ENCODE measurements at regions not wholly inside any gene's neighbourhood (a gene's known extent, or its start where the extent isn't known, plus 50 kb on each side); places are given as distances from the start of the nearest gene placed in this dataset.

GRCh38 chr2:196274387-196274809, 103.0 kb upstream of the STK17B start:
- intact Hi-C loops (cut with micrococcal nuclease) = loop anchor here (2.0 kb wide), 1 partner anchor 14 kb away; no protein-coding TSS in a partner anchor
- H3K9me3 Mint-ChIP-seq (ENCODE audit: insufficient read depth) = no peaks in the 10 kb centered on the region
- no CpG with 5 or more reads among the region's 1 CpG for WGBS (ENCODE audit: insufficient coverage)
- H3K4me3 Mint-ChIP-seq = peak overlapping the region; percentile 77
- Histone ChIP-seq H3K79me2 (ENCODE audit: control insufficient read depth, insufficient read depth, low read length) (peaks cover 64% of the 10 kb centered on the region), H3K27ac (ENCODE audit: low read length in 2 of 2) (peak overlapping the region; percentile 52 to 85), H4K20me1 (ENCODE audit: control insufficient read depth, insufficient read depth, low read length, poor library complexity, severe bottlenecking) (no peaks in the 10 kb centered on the region), H2AFZ (ENCODE audit: insufficient read depth, low read depth, low read length, poor library complexity, severe bottlenecking) (peak overlapping the region; percentile 55), H3K27me3 (replicated peaks in 1 of 4; ENCODE audit: control extremely low read depth in 1 of 4, control insufficient read depth in 3 of 4, insufficient read depth in 4 of 4, low read length in 3 of 4) (no peaks in the 10 kb centered on the region), H3K36me3 (replicated peaks in 1 of 2; ENCODE audit: control extremely low read depth in 1 of 2, control insufficient read depth in 1 of 2, extremely low read depth in 1 of 2, insufficient read depth in 2 of 2, low read length in 1 of 2) (no peaks in the 10 kb centered on the region), H3K9ac (ENCODE audit: low read length) (peak overlapping the region; percentile 37), H3K4me3 (ENCODE audit: control extremely low read depth in 1 of 5, extremely low read depth in 1 of 5, insufficient read depth in 1 of 5, low read depth in 2 of 5, low read length in 4 of 5) (peak overlapping the region in 1 of 5 experiments; percentile 50), H3K4me1 (ENCODE audit: control insufficient read depth in 2 of 2, insufficient read depth in 2 of 2, low read length in 2 of 2) (peaks cover 48 to 51% of the 10 kb centered on the region in 2 donors), H3K9me3 (ENCODE audit: control extremely low read depth in 1 of 3, control insufficient read depth in 2 of 3, insufficient read depth in 1 of 3, low read length in 2 of 3) (no peaks in the 10 kb centered on the region), H3K4me2 (replicated peaks; ENCODE audit: low read depth, low read length, poor library complexity, severe bottlenecking) (peak overlapping the region; percentile 69)
- CTCF ChIA-PET = interaction anchor here (0.8 to 7.0 kb wide), 10 partner anchors 14 to 196 kb away, joined by 3 to 109 read pairs (median 33); partner anchors contain the start of gene STK17B
- peaks cover 46% of the 10 kb centered on the region for H3K4me1 Mint-ChIP-seq
- ATAC-seq (ENCODE audit: low read depth) (peak; percentile 46), DNase-seq (peak; percentile 58)
- TF ChIP-seq EZH2 (IDR thresholded peaks at IDR 0.05; ENCODE audit: borderline replicate concordance, insufficient read depth, low read depth, low read length, poor library complexity, severe bottlenecking) = no peak
- TF ChIP-seq, protein P1, sequence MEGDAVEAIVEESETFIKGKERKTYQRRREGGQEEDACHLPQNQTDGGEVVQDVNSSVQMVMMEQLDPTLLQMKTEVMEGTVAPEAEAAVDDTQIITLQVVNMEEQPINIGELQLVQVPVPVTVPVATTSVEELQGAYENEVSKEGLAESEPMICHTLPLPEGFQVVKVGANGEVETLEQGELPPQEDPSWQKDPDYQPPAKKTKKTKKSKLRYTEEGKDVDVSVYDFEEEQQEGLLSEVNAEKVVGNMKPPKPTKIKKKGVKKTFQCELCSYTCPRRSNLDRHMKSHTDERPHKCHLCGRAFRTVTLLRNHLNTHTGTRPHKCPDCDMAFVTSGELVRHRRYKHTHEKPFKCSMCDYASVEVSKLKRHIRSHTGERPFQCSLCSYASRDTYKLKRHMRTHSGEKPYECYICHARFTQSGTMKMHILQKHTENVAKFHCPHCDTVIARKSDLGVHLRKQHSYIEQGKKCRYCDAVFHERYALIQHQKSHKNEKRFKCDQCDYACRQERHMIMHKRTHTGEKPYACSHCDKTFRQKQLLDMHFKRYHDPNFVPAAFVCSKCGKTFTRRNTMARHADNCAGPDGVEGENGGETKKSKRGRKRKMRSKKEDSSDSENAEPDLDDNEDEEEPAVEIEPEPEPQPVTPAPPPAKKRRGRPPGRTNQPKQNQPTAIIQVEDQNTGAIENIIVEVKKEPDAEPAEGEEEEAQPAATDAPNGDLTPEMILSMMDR (IDR thresholded peaks at IDR 0.05) = no peak
- POLR2A ChIA-PET = interaction anchor here (0.9 to 4.2 kb wide), 5 partner anchors 33 to 116 kb away, joined by 3 to 26 read pairs (median 6); no protein-coding TSS in a partner anchor
- peak overlapping the region; percentile 94 for H3K27ac Mint-ChIP-seq
- no peaks in the 10 kb centered on the region for H3K27me3 Mint-ChIP-seq

DNA sequence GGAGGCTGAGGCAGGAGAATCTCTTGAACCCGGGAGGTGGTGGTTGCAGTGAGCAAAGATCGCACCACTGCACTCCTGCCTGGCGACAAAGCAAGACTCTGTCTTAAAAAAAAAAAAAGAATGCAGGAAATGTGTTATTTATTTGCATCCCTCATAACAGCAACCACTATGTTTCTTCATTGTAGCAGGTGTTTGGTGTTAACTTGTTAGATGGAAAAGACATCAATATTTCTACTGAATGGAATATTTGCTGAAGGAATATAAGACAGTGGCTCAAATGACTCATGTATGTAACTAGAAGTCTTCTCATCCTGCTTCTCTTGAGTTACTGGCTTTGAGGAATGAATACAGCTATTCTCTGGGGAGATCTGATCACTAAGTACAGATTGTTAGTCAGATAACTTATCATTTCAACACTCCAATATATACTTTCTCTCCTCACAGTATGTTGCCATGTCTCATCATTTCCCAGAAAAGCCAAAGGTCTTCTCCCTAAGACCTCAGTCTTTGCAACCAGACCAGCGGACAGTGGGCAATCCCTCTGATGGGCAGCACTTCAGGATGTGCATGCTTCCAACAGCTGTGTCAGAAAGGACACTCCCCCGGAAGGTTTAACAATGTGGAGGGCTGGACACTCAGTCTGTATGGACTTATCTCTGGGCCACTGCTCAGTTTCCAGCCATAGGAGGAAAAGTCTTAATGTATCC, 104.4 kb upstream of the STK17B start:
- peak overlapping the region; percentile 95 for H3K27ac Mint-ChIP-seq
- peak overlapping the region; percentile 86 for H3K4me3 Mint-ChIP-seq
- peaks cover 62% of the 10 kb centered on the region for H3K79me2 ChIP-seq (ENCODE audit: control insufficient read depth, insufficient read depth, low read length)
- no peaks in the 10 kb centered on the region for H4K20me1 ChIP-seq (ENCODE audit: control insufficient read depth, insufficient read depth, low read length, poor library complexity, severe bottlenecking)
- TF ChIP-seq, protein P1 (IDR thresholded peaks at IDR 0.05) = no peak
- no peak for TF ChIP-seq EZH2 (IDR thresholded peaks at IDR 0.05; ENCODE audit: borderline replicate concordance, insufficient read depth, low read depth, low read length, poor library complexity, severe bottlenecking)
- H2AFZ ChIP-seq (ENCODE audit: insufficient read depth, low read depth, low read length, poor library complexity, severe bottlenecking) = peak overlapping the region; percentile 37
- no peaks in the 10 kb centered on the region for H3K27me3 ChIP-seq (replicated peaks in 1 of 4; ENCODE audit: control extremely low read depth in 1 of 4, control insufficient read depth in 3 of 4, insufficient read depth in 4 of 4, low read length in 3 of 4)
- H3K27me3 Mint-ChIP-seq = no peaks in the 10 kb centered on the region
- POLR2A ChIA-PET = interaction anchor here (0.6 to 4.2 kb wide), 11 partner anchors 28 to 136 kb away, joined by 3 to 26 read pairs (median 6); partner anchors contain the start of gene STK17B
- DNase-seq (peak; percentile 45), ATAC-seq (ENCODE audit: low read depth) (peak; percentile 32)
- H3K27ac ChIP-seq (ENCODE audit: low read length in 2 of 2) = peak overlapping the region; percentile 72 to 85
- peak overlapping the region in 3 of 5 experiments; percentile 7 to 50 (median 18) for H3K4me3 ChIP-seq (ENCODE audit: control extremely low read depth in 1 of 5, extremely low read depth in 1 of 5, insufficient read depth in 1 of 5, low read depth in 2 of 5, low read length in 4 of 5)
- peak overlapping the region; percentile 69 for H3K4me2 ChIP-seq (replicated peaks; ENCODE audit: low read depth, low read length, poor library complexity, severe bottlenecking)
- H3K4me1 Mint-ChIP-seq = peaks cover 43% of the 10 kb centered on the region
- 88% methylated on average over 2 of the region's 5 CpGs for WGBS (ENCODE audit: insufficient coverage)
- H3K9ac ChIP-seq (ENCODE audit: low read length) = peak overlapping the region; percentile 37
- intact Hi-C loops (cut with micrococcal nuclease) = loop anchor here (1.0 to 2.0 kb wide), 3 partner anchors 15 to 115 kb away; no protein-coding TSS in a partner anchor
- no peaks in the 10 kb centered on the region for H3K9me3 ChIP-seq (ENCODE audit: control extremely low read depth in 1 of 3, control insufficient read depth in 2 of 3, insufficient read depth in 1 of 3, low read length in 2 of 3)
- CTCF ChIA-PET = interaction anchor here (0.7 to 7.0 kb wide), 47 partner anchors 8 to 227 kb away, joined by 3 to 109 read pairs (median 6); partner anchors contain the start of genes DNAH7 and STK17B
- H3K9me3 Mint-ChIP-seq (ENCODE audit: insufficient read depth) = no peaks in the 10 kb centered on the region
- peaks cover 43 to 45% of the 10 kb centered on the region in 2 donors for H3K4me1 ChIP-seq (ENCODE audit: control insufficient read depth in 2 of 2, insufficient read depth in 2 of 2, low read length in 2 of 2)
- H3K36me3 ChIP-seq (replicated peaks in 1 of 2; ENCODE audit: control extremely low read depth in 1 of 2, control insufficient read depth in 1 of 2, extremely low read depth in 1 of 2, insufficient read depth in 2 of 2, low read length in 1 of 2) = no peaks in the 10 kb centered on the region
